Uterus (tissue), 2 donors: ENCODE measurements at regions not wholly inside any gene's neighbourhood (a gene's known extent, or its start where the extent isn't known, plus 50 kb on each side); places are given as distances from the start of the nearest gene placed in this dataset.

Experiments used
- CTCF ChIP-seq, 4 experiments: fragments of 200-600 bp in 2 of 4; fragments of 450-650 bp in 2 of 4; sonication (generic) in 2 of 4; IDR thresholded peaks; one replicate each; pipeline ENCODE4 v1.5.1; 2016 to 2019; ENCODE audit warnings: antibody characterized with exemption in 4 of 4, mild to moderate bottlenecking in 2 of 4, moderate library complexity in 1 of 4
- POLR2A ChIP-seq, 2 donors: fragments of 450-650 bp; IDR thresholded peaks; one replicate each; pipeline ENCODE4 v1.6.1; 2016; ENCODE audit warnings: antibody characterized with exemption in 2 of 2, mild to moderate bottlenecking in 1 of 2, moderate library complexity in 1 of 2

- no peak for TF ChIP-seq CTCF (IDR thresholded peaks at IDR 0.05)
- TF ChIP-seq POLR2A (IDR thresholded peaks at IDR 0.05) = no peak
Observed at GRCh38 chr6:50390416-50390815, 322.9 kb upstream of the TFAP2D start.
